Panc1 (cell line): ENCODE measurements at regions not wholly inside any gene's neighbourhood (a gene's known extent, or its start where the extent isn't known, plus 50 kb on each side); places are given as distances from the start of the nearest gene placed in this dataset.

ENCODE experiments used
- CTCF ChIP-seq: fragments of 450-650 bp; IDR thresholded peaks from 2 replicates; pipeline ENCODE4 v1.5.1; 2017; ENCODE audit warnings: mild to moderate bottlenecking
- POLR2AphosphoS5 ChIP-seq: IDR thresholded peaks from 2 replicates; pipeline ENCODE4 v1.6.1; 2012; ENCODE audit warnings: mild to moderate bottlenecking, low read depth, low read length, moderate library complexity
- REST ChIP-seq, 2 experiments: IDR thresholded peaks; 2 replicates each; pipeline ENCODE4 v1.6.1; 2011 to 2012; ENCODE audit warnings: low read depth in 2 of 2, control low read depth in 1 of 2, low read length in 1 of 2, mild to moderate bottlenecking in 1 of 2, moderate library complexity in 1 of 2; ENCODE audit not compliant: insufficient read depth in 1 of 2
- TCF7L2 ChIP-seq: IDR thresholded peaks from 2 replicates; pipeline ENCODE4 v1.6.1; 2011; ENCODE audit warnings: mild to moderate bottlenecking, low read depth, low read length, inconsistent platforms

GRCh38 chr4:11312389-11312788 is 116.3 kb downstream of the HS3ST1 start:
- no peak for TF ChIP-seq CTCF
- TF ChIP-seq POLR2AphosphoS5 = no peak
- TF ChIP-seq TCF7L2 = no peak
- TF ChIP-seq REST (IDR thresholded peaks at IDR 0.05; ENCODE audit: insufficient read depth in 1 of 2, low read depth in 2 of 2, low read length in 1 of 2) = no peak
